SK-N-SH (cell line): ENCODE measurements at regions not wholly inside any gene's neighbourhood (a gene's known extent, or its start where the extent isn't known, plus 50 kb on each side); places are given as distances from the start of the nearest gene placed in this dataset.
A peak's percentile ranks its signal among the peaks of the same experiment; 100 is the strongest.

Source experiments
- CTCF ChIA-PET: fragments of 300-600, 350-600 bp; formaldehyde crosslinking; extraction: SDS; loops from one replicate; lab custom pipeline; 2021; lab: Yijun Ruan, JAX
- POLR2A ChIA-PET: fragments of 350-600 bp; sonication (Branson Sonifier 250); formaldehyde crosslinking; extraction: SDS; loops from one replicate; lab custom pipeline; 2020; ENCODE audit warnings: antibody characterized with exemption, inconsistent platforms; lab: Yijun Ruan, JAX
- DNase-seq: peaks from one replicate; pipeline ENCODE4 v3.0.0; 2012
- H2AFZ ChIP-seq: fragments of 200-600 bp; sonication (generic); 2 replicates; pipeline ENCODE4 v1.8.1; 2016; ENCODE audit warnings: antibody characterized with exemption, mild to moderate bottlenecking, low read depth
- H3F3A ChIP-seq: fragments of 200-600 bp; sonication (generic); replicated peaks from 2 replicates; pipeline ENCODE3; 2016; ENCODE audit warnings: antibody characterized with exemption, mild to moderate bottlenecking; ENCODE audit not compliant: insufficient read depth
- H3K27ac ChIP-seq, 2 experiments: fragments of 200-500 bp in 1 of 2; fragments of 200-600 bp in 1 of 2; sonication (Bioruptor generic) in 1 of 2; sonication (generic), shearing (Covaris generic) in 1 of 2; 2 replicates each; pipeline versions ENCODE4 v1.5.1 to v1.6.1; 2014 to 2016; ENCODE audit warnings: low read depth in 2 of 2, inconsistent platforms in 1 of 2, low read length in 1 of 2, mild to moderate bottlenecking in 1 of 2, mixed read lengths in 1 of 2
- H3K27me3 ChIP-seq: fragments of 200-600 bp; sonication (generic), shearing (Covaris generic); 2 replicates; pipeline ENCODE4 v1.6.1; 2016; ENCODE audit warnings: mixed run types; ENCODE audit not compliant: insufficient read depth
- H3K36me3 ChIP-seq, 2 experiments: fragments of 200-500 bp in 1 of 2; fragments of 200-600 bp in 1 of 2; sonication (Bioruptor generic) in 1 of 2; sonication (generic) in 1 of 2; replicated peaks in 1 of 2; 2 replicates each; pipeline versions ENCODE3 to v1.5.1; 2014 to 2016; ENCODE audit warnings: low read length in 1 of 2, mild to moderate bottlenecking in 1 of 2; ENCODE audit not compliant: insufficient read depth in 2 of 2, control insufficient read depth in 1 of 2
- H3K4me1 ChIP-seq, 2 experiments: fragments of 200-500 bp in 1 of 2; fragments of 200-600 bp in 1 of 2; sonication (Bioruptor generic) in 1 of 2; sonication (generic), shearing (Covaris generic) in 1 of 2; 2 replicates each; pipeline versions ENCODE4 v1.5.1 to v1.6.1; 2014 to 2016; ENCODE audit warnings: low read depth in 1 of 2, low read length in 1 of 2, mixed run types in 1 of 2; ENCODE audit not compliant: insufficient read depth in 2 of 2, control insufficient read depth in 1 of 2
- H3K4me2 ChIP-seq: fragments of 200-600 bp; sonication (generic), shearing (Covaris generic); 2 replicates; pipeline ENCODE4 v1.6.1; 2017; ENCODE audit warnings: mixed run types
- H3K4me3 ChIP-seq, 2 experiments: fragments of 200-500 bp in 1 of 2; fragments of 200-600 bp in 1 of 2; sonication (Bioruptor generic) in 1 of 2; sonication (generic), shearing (Covaris generic) in 1 of 2; 2 replicates each; pipeline versions ENCODE4 v1.5.1 to v1.8.1; 2014 to 2016; ENCODE audit warnings: low read depth in 2 of 2, inconsistent platforms in 1 of 2, low read length in 1 of 2, mild to moderate bottlenecking in 1 of 2, mixed read lengths in 1 of 2, moderate library complexity in 1 of 2
- H3K79me2 ChIP-seq: fragments of 200-600 bp; sonication (generic); 2 replicates; pipeline ENCODE4 v1.8.1; 2017; ENCODE audit warnings: mild to moderate bottlenecking; ENCODE audit not compliant: insufficient read depth
- H3K9ac ChIP-seq: fragments of 200-600 bp; sonication (generic); 2 replicates; pipeline ENCODE4 v1.6.1; 2017; ENCODE audit warnings: mixed run types
- H3K9me2 ChIP-seq: fragments of 200-600 bp; sonication (generic); 2 replicates; pipeline ENCODE4 v1.6.1; 2017; ENCODE audit warnings: mixed run types
- H3K9me3 ChIP-seq: fragments of 200-600 bp; sonication (generic); 2 replicates; pipeline ENCODE4 v1.6.1; 2017; ENCODE audit warnings: mixed run types, mild to moderate bottlenecking, moderate library complexity
- H4K20me1 ChIP-seq: fragments of 200-600 bp; sonication (generic); 2 replicates; pipeline ENCODE4 v1.6.1; 2017; ENCODE audit warnings: mild to moderate bottlenecking, mixed run types; ENCODE audit not compliant: insufficient read depth
- EZH2phosphoT487 ChIP-seq: fragments of 200-600 bp; sonication (generic); IDR thresholded peaks from 2 replicates; pipeline ENCODE4 v1.6.1; 2017; ENCODE audit warnings: low read depth, mixed run types, mild to moderate bottlenecking, antibody characterized with exemption, moderate library complexity, borderline replicate concordance
- FOSL2 ChIP-seq: IDR thresholded peaks from 2 replicates; pipeline ENCODE4 v1.4.0; 2012; ENCODE audit warnings: low read depth, mild to moderate bottlenecking, moderate library complexity, borderline replicate concordance
- JUND ChIP-seq: IDR thresholded peaks from 2 replicates; pipeline ENCODE4 v1.4.0; 2012
- NFIC ChIP-seq: IDR thresholded peaks from 2 replicates; pipeline ENCODE4 v1.4.0; 2012; ENCODE audit warnings: borderline replicate concordance
- RCOR1 ChIP-seq: fragments of 150-350 bp; IDR thresholded peaks from 2 replicates; pipeline ENCODE4 v1.6.1; 2017; ENCODE audit warnings: antibody characterized with exemption, low read length
- RFX5 ChIP-seq: IDR thresholded peaks from 2 replicates; pipeline ENCODE4 v1.6.1; 2012; ENCODE audit warnings: mild to moderate bottlenecking, improper control_type of control experiment, low read length
- RXRA ChIP-seq: IDR thresholded peaks from 2 replicates; pipeline ENCODE4 v1.4.0; 2012; ENCODE audit warnings: low read depth, mild to moderate bottlenecking, borderline replicate concordance
- SIN3A ChIP-seq: IDR thresholded peaks from 2 replicates; pipeline ENCODE4 v1.6.1; 2012; ENCODE audit warnings: low read depth, mild to moderate bottlenecking, low read length, moderate library complexity, borderline replicate concordance
- SMC3 ChIP-seq: IDR thresholded peaks from 2 replicates; pipeline ENCODE4 v1.6.1; 2012; ENCODE audit warnings: low read depth, low read length, improper control_type of control experiment
- TAF1 ChIP-seq: IDR thresholded peaks from 2 replicates; pipeline ENCODE4 v1.6.1; 2012; ENCODE audit warnings: low read depth, mild to moderate bottlenecking, low read length, moderate library complexity, borderline replicate concordance
- TCF12 ChIP-seq: IDR thresholded peaks from 2 replicates; pipeline ENCODE4 v1.4.0; 2012
- YY1 ChIP-seq: IDR thresholded peaks from 2 replicates; pipeline ENCODE4 v1.4.0; 2012; ENCODE audit warnings: low read depth, mild to moderate bottlenecking
- WGBS: methylation state at CpG from one replicate; pipeline ENCODE4 v1.1.6; 2017; ENCODE audit warnings: low lambda C conversion rate; 5-methylcytosine and 5-hydroxymethylcytosine counted together
- TF ChIP-seq, protein P1 (sequence below): IDR thresholded peaks from 2 replicates; pipeline ENCODE4 v1.4.0; 2012; ENCODE audit warnings: low read depth
- TF ChIP-seq, protein P2 (sequence below): IDR thresholded peaks from 2 replicates; pipeline ENCODE4 v1.6.1; 2012; ENCODE audit warnings: mild to moderate bottlenecking, low read depth, low read length, moderate library complexity

DNA sequence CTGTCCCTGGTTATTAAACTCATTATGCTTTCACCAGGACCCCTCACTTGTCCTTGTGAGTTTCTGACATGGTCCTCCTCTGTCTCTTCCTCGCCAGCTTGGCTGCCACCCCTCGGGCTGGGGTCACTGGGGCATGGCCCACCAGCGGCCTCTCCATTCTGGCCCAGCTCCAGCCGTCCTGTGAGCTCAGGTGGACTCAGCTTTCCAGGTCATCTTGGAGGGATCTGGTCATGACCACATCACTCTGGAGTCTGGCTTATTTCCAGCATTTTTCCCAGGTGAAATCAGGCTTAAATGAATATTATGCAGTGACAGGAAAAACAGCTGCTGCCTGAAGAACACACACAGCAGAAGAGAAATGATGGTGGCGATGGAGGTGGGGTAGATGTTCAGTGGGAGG, 224.5 kb downstream of the ADAMTS15 start:
- H3K9ac ChIP-seq, result peak overlapping the region; percentile 35; the same call in 1 of the 2 replicates
- H2AFZ ChIP-seq, result no peak overlapping the region
- CTCF ChIA-PET, result no interaction called here
- H3K9me2 ChIP-seq, result no peaks in the 10 kb centered on the region
- no peak for DNase-seq
- H3K4me1 ChIP-seq, result peaks cover 0 to 25% of the 10 kb centered on the region in 2 experiments; a peak in 2 of 4 replicates
- no peaks in the 10 kb centered on the region for H3K79me2 ChIP-seq
- H3K27ac ChIP-seq, result peak overlapping the region in 1 of 2 experiments; percentile 80; a peak in 2 of 4 replicates
- TF ChIP-seq FOSL2, result peak; percentile 13; the same call in 1 of the 2 replicates
- peak; percentile 39; the same call in 1 of the 2 replicates for TF ChIP-seq TCF12
- peak; percentile 43; the same call in 1 of the 2 replicates for TF ChIP-seq NFIC
- TF ChIP-seq SIN3A, result no peak
- TF ChIP-seq YY1, result no peak
- TF ChIP-seq SMC3, result no peak
- no peak; the same call in 1 of the 2 replicates for TF ChIP-seq JUND
- TF ChIP-seq EZH2phosphoT487, result no peak
- no peaks in the 10 kb centered on the region for H3K36me3 ChIP-seq
- H4K20me1 ChIP-seq, result no peaks in the 10 kb centered on the region
- no peaks in the 10 kb centered on the region for H3K27me3 ChIP-seq
- peak overlapping the region; percentile 32; the same call in 1 of the 2 replicates for H3K4me2 ChIP-seq
- no peaks in the 10 kb centered on the region for H3K9me3 ChIP-seq
- POLR2A ChIA-PET, result no interaction called here
- WGBS, result 82% methylated on average over 3 of the region's 5 CpGs
- H3K4me3 ChIP-seq, result no peak overlapping the region
- peaks cover 8% of the 10 kb centered on the region for H3F3A ChIP-seq

DNA sequence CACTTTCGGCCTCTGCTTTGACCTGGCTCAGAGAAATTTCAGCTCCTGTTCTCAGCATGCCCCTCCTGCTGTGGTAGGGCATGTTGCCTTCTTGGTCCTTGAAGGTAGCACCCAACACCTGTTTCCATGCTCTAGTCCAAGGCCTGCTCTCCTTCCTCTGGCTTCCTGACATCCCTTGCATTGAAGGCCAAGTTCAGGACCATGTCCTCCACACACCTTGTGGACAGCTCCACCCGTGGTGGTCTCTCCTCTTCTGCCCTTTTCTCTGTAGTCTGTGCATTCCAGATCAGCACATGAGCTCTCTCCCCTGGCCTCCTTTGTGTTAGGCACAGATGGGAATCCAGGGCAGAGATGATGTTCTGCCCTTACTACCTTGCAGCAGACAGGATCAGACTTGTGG, 225.3 kb downstream of the ADAMTS15 start:
- no peak for DNase-seq
- no peak overlapping the region for H3K27ac ChIP-seq
- 70% methylated on average over 2 of the region's 2 CpGs for WGBS
- TF ChIP-seq, protein P1, sequence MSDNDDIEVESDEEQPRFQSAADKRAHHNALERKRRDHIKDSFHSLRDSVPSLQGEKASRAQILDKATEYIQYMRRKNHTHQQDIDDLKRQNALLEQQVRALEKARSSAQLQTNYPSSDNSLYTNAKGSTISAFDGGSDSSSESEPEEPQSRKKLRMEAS, result no peak
- TF ChIP-seq RCOR1 (no peak), TAF1 (no peak), RXRA (no peak), RFX5 (no peak)
- TF ChIP-seq, protein P2, sequence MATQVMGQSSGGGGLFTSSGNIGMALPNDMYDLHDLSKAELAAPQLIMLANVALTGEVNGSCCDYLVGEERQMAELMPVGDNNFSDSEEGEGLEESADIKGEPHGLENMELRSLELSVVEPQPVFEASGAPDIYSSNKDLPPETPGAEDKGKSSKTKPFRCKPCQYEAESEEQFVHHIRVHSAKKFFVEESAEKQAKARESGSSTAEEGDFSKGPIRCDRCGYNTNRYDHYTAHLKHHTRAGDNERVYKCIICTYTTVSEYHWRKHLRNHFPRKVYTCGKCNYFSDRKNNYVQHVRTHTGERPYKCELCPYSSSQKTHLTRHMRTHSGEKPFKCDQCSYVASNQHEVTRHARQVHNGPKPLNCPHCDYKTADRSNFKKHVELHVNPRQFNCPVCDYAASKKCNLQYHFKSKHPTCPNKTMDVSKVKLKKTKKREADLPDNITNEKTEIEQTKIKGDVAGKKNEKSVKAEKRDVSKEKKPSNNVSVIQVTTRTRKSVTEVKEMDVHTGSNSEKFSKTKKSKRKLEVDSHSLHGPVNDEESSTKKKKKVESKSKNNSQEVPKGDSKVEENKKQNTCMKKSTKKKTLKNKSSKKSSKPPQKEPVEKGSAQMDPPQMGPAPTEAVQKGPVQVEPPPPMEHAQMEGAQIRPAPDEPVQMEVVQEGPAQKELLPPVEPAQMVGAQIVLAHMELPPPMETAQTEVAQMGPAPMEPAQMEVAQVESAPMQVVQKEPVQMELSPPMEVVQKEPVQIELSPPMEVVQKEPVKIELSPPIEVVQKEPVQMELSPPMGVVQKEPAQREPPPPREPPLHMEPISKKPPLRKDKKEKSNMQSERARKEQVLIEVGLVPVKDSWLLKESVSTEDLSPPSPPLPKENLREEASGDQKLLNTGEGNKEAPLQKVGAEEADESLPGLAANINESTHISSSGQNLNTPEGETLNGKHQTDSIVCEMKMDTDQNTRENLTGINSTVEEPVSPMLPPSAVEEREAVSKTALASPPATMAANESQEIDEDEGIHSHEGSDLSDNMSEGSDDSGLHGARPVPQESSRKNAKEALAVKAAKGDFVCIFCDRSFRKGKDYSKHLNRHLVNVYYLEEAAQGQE, result peak; percentile 91
- H3K4me3 ChIP-seq, result no peak overlapping the region
- CTCF ChIA-PET, result no interaction called here
- no peak overlapping the region for H3K4me2 ChIP-seq
- no peak overlapping the region for H3K9ac ChIP-seq
- H3K4me1 ChIP-seq, result peaks cover 0 to 25% of the 10 kb centered on the region in 2 experiments; a peak in 2 of 4 replicates
- peaks cover 8% of the 10 kb centered on the region for H3F3A ChIP-seq
- POLR2A ChIA-PET, result no interaction called here
- no peaks in the 10 kb centered on the region for H3K27me3 ChIP-seq
- H2AFZ ChIP-seq, result no peak overlapping the region
- H3K9me3 ChIP-seq, result peaks cover 5% of the 10 kb centered on the region; the same call in 1 of the 2 replicates
- no peaks in the 10 kb centered on the region for H3K36me3 ChIP-seq
- H4K20me1 ChIP-seq, result no peaks in the 10 kb centered on the region
- no peaks in the 10 kb centered on the region for H3K9me2 ChIP-seq
- no peaks in the 10 kb centered on the region for H3K79me2 ChIP-seq
